8988T (cell line): ENCODE measurements at regions not wholly inside any gene's neighbourhood (a gene's known extent, or its start where the extent isn't known, plus 50 kb on each side); places are given as distances from the start of the nearest gene placed in this dataset.
"Not testable (repeated sequence)": the region's sequence is repeated elsewhere in the genome, so short reads cannot be mapped to it uniquely, and the experiment has no call there.

Experiments used
- DNase-seq: peaks from one replicate; pipeline ENCODE4 v3.0.0; 2011

GRCh38 chr6:82744286-82745015 is 321.2 kb downstream of the UBE3D start:
- no peak for DNase-seq

- DNase-seq: no peak
These were observed 315.1 kb downstream of the UBE3D start for GRCh38 chr6:82750556-82750955.

GRCh38 chr6:82751718-82752117 is 313.9 kb downstream of the UBE3D start:
- DNase-seq: no peak

GRCh38 chr6:82761674-82762345 is 303.8 kb downstream of the UBE3D start:
- no peak for DNase-seq

GRCh38 chr6:82766476-82766875 is 299.2 kb downstream of the UBE3D start:
- no peak for DNase-seq

GRCh38 chr6:82767037-82767436 is 298.6 kb downstream of the UBE3D start:
- DNase-seq: no peak

GRCh38 chr6:82767447-82767846 is 298.2 kb downstream of the UBE3D start:
- DNase-seq: no peak

- no peak for DNase-seq
These were observed 292.6 kb downstream of the UBE3D start for GRCh38 chr6:82772851-82773717.

- no peak for DNase-seq
These were observed 290.3 kb downstream of the UBE3D start for GRCh38 chr6:82775361-82775760.

- DNase-seq: no peak
These were observed 289.7 kb downstream of the UBE3D start for GRCh38 chr6:82775981-82776380.

- no peak for DNase-seq
These were observed 286.6 kb downstream of the UBE3D start for GRCh38 chr6:82779041-82779440.

GRCh38 chr6:82780334-82780733 is 285.3 kb downstream of the UBE3D start:
- DNase-seq: no peak

- DNase-seq: no peak
These were observed 283.9 kb downstream of the UBE3D start for GRCh38 chr6:82781620-82782204.

- DNase-seq: no peak
These were observed 281.9 kb downstream of the UBE3D start for GRCh38 chr6:82783587-82784236.

- DNase-seq: no peak
These were observed 280.4 kb downstream of the UBE3D start for GRCh38 chr6:82785206-82785605.

GRCh38 chr6:82786248-82786647 is 279.4 kb downstream of the UBE3D start:
- DNase-seq: no peak

GRCh38 chr6:82795940-82796339 is 269.7 kb downstream of the UBE3D start:
- no peak for DNase-seq

GRCh38 chr6:82801083-82801482 is 264.6 kb downstream of the UBE3D start:
- no peak for DNase-seq

GRCh38 chr6:82816243-82816642 is 249.4 kb downstream of the UBE3D start:
- DNase-seq: not testable (repeated sequence)

GRCh38 chr6:82818727-82819126 is 246.9 kb downstream of the UBE3D start:
- DNase-seq: no peak

- DNase-seq: no peak
These were observed 242.3 kb downstream of the UBE3D start for GRCh38 chr6:82823361-82823760.

GRCh38 chr6:82832811-82833210 is 232.8 kb downstream of the UBE3D start:
- no peak for DNase-seq

GRCh38 chr6:82833481-82833880 is 232.2 kb downstream of the UBE3D start:
- DNase-seq: no peak
